IMR-90 (cell line): ENCODE measurements at regions not wholly inside any gene's neighbourhood (a gene's known extent, or its start where the extent isn't known, plus 50 kb on each side); places are given as distances from the start of the nearest gene placed in this dataset.

Source experiments
- ATAC-seq: fragments of 200-7000 bp; cut with Tn5 transposase; 2 replicates; pipeline ENCODE4 v1.9.1; 2020; ENCODE audit warnings: low read depth, mild to moderate bottlenecking, moderate library complexity
- BruUV-seq: library from RNA; stranded (reverse); fragments of 400-500 nt; replicated peaks from 2 replicates; lab custom pipeline; 2021; lab: Mats Ljungman, UMichigan
- CTCF ChIA-PET: fragments of 300-600 bp; formaldehyde crosslinking; extraction: SDS; loops from one replicate; lab custom pipeline; 2021; ENCODE audit warnings: antibody characterized with exemption; lab: Yijun Ruan, JAX
- POLR2A ChIA-PET: fragments of 300-600 bp; sonication (Branson Sonifier 250); formaldehyde crosslinking; loops from one replicate; lab custom pipeline; 2022; ENCODE audit warnings: antibody characterized with exemption; ENCODE audit not compliant: unreplicated experiment; lab: Charles Lee
- DNase-seq: peaks from one replicate; pipeline ENCODE4 v3.0.0; 2013
- H2AFZ ChIP-seq: replicated peaks from 2 replicates; pipeline ENCODE3; 2013; ENCODE audit warnings: low read length, mild to moderate bottlenecking; ENCODE audit not compliant: poor library complexity
- H2AK5ac ChIP-seq: 2 replicates; pipeline ENCODE4 v1.6.1; 2013; ENCODE audit warnings: low read depth, low read length, inconsistent platforms
- H2AK9ac ChIP-seq: replicated peaks from 2 replicates; pipeline ENCODE3; 2013; ENCODE audit warnings: mild to moderate bottlenecking, low read depth, low read length, moderate library complexity; ENCODE audit not compliant: poor library complexity
- H2BK120ac ChIP-seq: 2 replicates; pipeline ENCODE4 v1.6.1; 2013; ENCODE audit warnings: low read depth, low read length, inconsistent platforms
- H2BK15ac ChIP-seq: 3 replicates; pipeline ENCODE4 v1.6.1; 2013; ENCODE audit warnings: low read depth, low read length, inconsistent platforms
- H2BK20ac ChIP-seq: 2 replicates; pipeline ENCODE4 v1.6.1; 2013; ENCODE audit warnings: low read depth, mild to moderate bottlenecking, inconsistent platforms, low read length, moderate library complexity
- H2BK5ac ChIP-seq: 2 replicates; pipeline ENCODE4 v1.6.1; 2013; ENCODE audit warnings: mild to moderate bottlenecking, low read depth, low read length, inconsistent platforms; ENCODE audit not compliant: poor library complexity, severe bottlenecking
- H3K14ac ChIP-seq: replicated peaks from 2 replicates; pipeline ENCODE4 v1.6.1; 2013; ENCODE audit warnings: low read depth, low read length, inconsistent platforms
- H3K18ac ChIP-seq: 2 replicates; pipeline ENCODE4 v1.6.1; 2013; ENCODE audit warnings: low read depth, low read length, control low read depth
- H3K23ac ChIP-seq: 2 replicates; pipeline ENCODE4 v1.6.1; 2013; ENCODE audit warnings: low read depth, low read length, inconsistent platforms
- H3K27ac ChIP-seq: 2 replicates; pipeline ENCODE4 v1.5.1; 2013; ENCODE audit warnings: mild to moderate bottlenecking, control low read depth, low read length; ENCODE audit not compliant: insufficient read depth
- H3K27me3 ChIP-seq: 2 replicates; pipeline ENCODE4 v1.6.1; 2013; ENCODE audit warnings: low read length; ENCODE audit not compliant: control insufficient read depth, insufficient read depth
- H3K36me3 ChIP-seq: 2 replicates; pipeline ENCODE4 v1.6.1; 2013; ENCODE audit warnings: low read length, mixed read lengths; ENCODE audit not compliant: control insufficient read depth, insufficient read depth
- H3K4ac ChIP-seq: 2 replicates; pipeline ENCODE4 v1.6.1; 2013; ENCODE audit warnings: low read depth, low read length, inconsistent platforms
- H3K4me1 ChIP-seq: 2 replicates; pipeline ENCODE4 v1.6.1; 2013; ENCODE audit warnings: low read length, mixed read lengths; ENCODE audit not compliant: control insufficient read depth, insufficient read depth
- H3K4me2 ChIP-seq: 2 replicates; pipeline ENCODE4 v1.6.1; 2013; ENCODE audit warnings: low read depth, mild to moderate bottlenecking, control low read depth, low read length, moderate library complexity
- H3K4me3 ChIP-seq: 2 replicates; pipeline ENCODE4 v1.5.1; 2013; ENCODE audit warnings: low read depth, mild to moderate bottlenecking, control low read depth, low read length, moderate library complexity; ENCODE audit not compliant: insufficient read depth
- H3K56ac ChIP-seq: 2 replicates; pipeline ENCODE4 v1.6.1; 2013; ENCODE audit warnings: low read length, inconsistent platforms; ENCODE audit not compliant: insufficient read depth; ENCODE audit errors: extremely low read depth
- H3K79me1 ChIP-seq, 2 experiments: 2 replicates each; pipeline ENCODE4 v1.6.1; 2013; ENCODE audit warnings: low read length in 2 of 2, inconsistent platforms in 1 of 2, low read depth in 1 of 2
- H3K9ac ChIP-seq: 2 replicates; pipeline ENCODE4 v1.6.1; 2013; ENCODE audit warnings: low read depth, low read length, control low read depth
- H3K9me1 ChIP-seq: 2 replicates; pipeline ENCODE4 v1.6.1; 2013; ENCODE audit warnings: low read length, inconsistent platforms; ENCODE audit not compliant: insufficient read depth
- H3K9me3 ChIP-seq: 2 replicates; pipeline ENCODE4 v1.6.1; 2013; ENCODE audit warnings: low read length; ENCODE audit not compliant: control insufficient read depth, insufficient read depth
- H4K20me1 ChIP-seq: 2 replicates; pipeline ENCODE4 v1.6.1; 2013; ENCODE audit warnings: low read length, inconsistent platforms; ENCODE audit not compliant: insufficient read depth
- H4K5ac ChIP-seq: 2 replicates; pipeline ENCODE4 v1.6.1; 2013; ENCODE audit warnings: mild to moderate bottlenecking, low read depth, low read length, control low read depth
- H4K8ac ChIP-seq, 2 experiments: 2 replicates each; pipeline ENCODE4 v1.6.1; 2013; ENCODE audit warnings: low read depth in 2 of 2, low read length in 2 of 2, control low read depth in 1 of 2, inconsistent platforms in 1 of 2
- H4K91ac ChIP-seq: 2 replicates; pipeline ENCODE4 v1.6.1; 2013; ENCODE audit warnings: low read depth, low read length, inconsistent platforms; ENCODE audit not compliant: insufficient read depth
- ELK1 ChIP-seq: fragments of 150-350 bp; IDR thresholded peaks from 2 replicates; pipeline ENCODE4 v1.6.1; 2016; ENCODE audit warnings: low read depth, mild to moderate bottlenecking, low read length, moderate library complexity, borderline replicate concordance
- MAZ ChIP-seq: IDR thresholded peaks from 2 replicates; pipeline ENCODE4 v1.6.1; 2012; ENCODE audit warnings: low read depth, mild to moderate bottlenecking, low read length, improper control_type of control experiment, moderate library complexity, borderline replicate concordance
- POLR2A ChIP-seq: IDR thresholded peaks from 2 replicates; pipeline ENCODE4 v1.6.1; 2012; ENCODE audit warnings: mild to moderate bottlenecking, low read depth, low read length
- RAD21 ChIP-seq: IDR thresholded peaks from 2 replicates; pipeline ENCODE4 v1.6.1; 2012; ENCODE audit warnings: low read length, improper control_type of control experiment
- RFX5 ChIP-seq: IDR thresholded peaks from 2 replicates; pipeline ENCODE4 v1.8.0; 2012; ENCODE audit warnings: low read depth, mild to moderate bottlenecking, low read length, moderate library complexity
- WGBS, 2 experiments: methylation state at CpG; one replicate each; pipeline versions ENCODE4 v1.1.5 to v1.1.7; 2013; ENCODE audit warnings: missing lambda C conversion rate in 2 of 2; ENCODE audit not compliant: insufficient read length in 1 of 2; ENCODE audit errors: extremely low coverage in 2 of 2; 5-methylcytosine and 5-hydroxymethylcytosine counted together
- dilution Hi-C: fragments of 300-500 bp; cut with HindIII; formaldehyde crosslinking; loops from one replicate; pipeline ENCODE4 v1.14.3; 2018; ENCODE audit warnings: low sequenced_read_pairs; ENCODE audit not compliant: unreplicated experiment
- in situ Hi-C: fragments of 300-500 bp; cut with MboI; formaldehyde crosslinking; loops from 3 replicates; pipeline ENCODE4 v1.14.3; 2019; ENCODE audit warnings: low sequenced_read_pairs, inconsistent platforms, mixed read lengths
- intact Hi-C: fragments of 100-400 bp; cut with micrococcal nuclease; formaldehyde crosslinking; loops from 2 replicates; pipeline ENCODE4 v1.10.0; 2022

GRCh38 chr2:136167721-136168475 lies 49.9 kb upstream of the CXCR4 start:
- Histone ChIP-seq H3K27ac (no peak overlapping the region), H3K18ac (no peak overlapping the region), H3K4me1 (no peaks in the 10 kb centered on the region), H3K14ac (no peak overlapping the region), H2AK9ac (no peak overlapping the region), H4K20me1 (no peaks in the 10 kb centered on the region), H3K4me2 (no peak overlapping the region), H2BK5ac (no peak overlapping the region), H3K4me3 (no peak overlapping the region), H3K4ac (no peak overlapping the region), H2BK120ac (no peak overlapping the region), H3K9me1 (no peaks in the 10 kb centered on the region), H2BK20ac (no peak overlapping the region), H4K8ac (no peak overlapping the region), H3K79me1 (no peaks in the 10 kb centered on the region), H4K91ac (no peak overlapping the region), H3K23ac (no peak overlapping the region), H2AK5ac (no peak overlapping the region), H3K27me3 (no peaks in the 10 kb centered on the region), H3K56ac (no peak overlapping the region), H2AFZ (no peak overlapping the region), H3K9me3 (no peaks in the 10 kb centered on the region), H4K5ac (no peak overlapping the region), H2BK15ac (no peak overlapping the region), H3K9ac (no peak overlapping the region), H3K36me3 (no peaks in the 10 kb centered on the region)
- ATAC-seq = no peak
- dilution Hi-C loops (no loop called here), in situ Hi-C loops (no loop called here), intact Hi-C loops (no loop called here)
- BruUV-seq = no TSS peak
- TF ChIP-seq RFX5 = no peak
- no peak for TF ChIP-seq MAZ
- no peak for TF ChIP-seq RAD21
- TF ChIP-seq POLR2A = no peak
- TF ChIP-seq ELK1 = no peak
- no peak for DNase-seq
- CTCF ChIA-PET = no interaction called here
- POLR2A ChIA-PET = no interaction called here
- 69% methylated on average over 3 of the region's 8 CpGs; no CpG with 5 or more reads in 1 of the 2 experiments for WGBS, 2 experiments
